Ascending aorta (tissue), 2 donors: ENCODE measurements at regions not wholly inside any gene's neighbourhood (a gene's known extent, or its start where the extent isn't known, plus 50 kb on each side); places are given as distances from the start of the nearest gene placed in this dataset.

ENCODE experiments used
- DNase-seq, 2 donors: peaks; one replicate each; pipeline ENCODE4 v3.0.0-alpha.2; 2019; ENCODE audit warnings: low spot score in 2 of 2
- H3K27ac ChIP-seq, 2 donors: fragments of 200-600 bp; sonication (generic); one replicate each; pipeline ENCODE4 v1.5.1; 2016 to 2017; ENCODE audit warnings: mild to moderate bottlenecking in 1 of 2
- H3K27me3 ChIP-seq: fragments of 200-600 bp; sonication (generic); one replicate; pipeline ENCODE4 v1.5.1; 2017
- H3K36me3 ChIP-seq, 2 donors: fragments of 200-600 bp; sonication (generic); one replicate each; pipeline ENCODE4 v1.5.1; 2016
- H3K4me1 ChIP-seq, 2 donors: fragments of 200-600 bp; sonication (generic); one replicate each; pipeline ENCODE4 v1.5.1; 2016 to 2017; ENCODE audit warnings: mild to moderate bottlenecking in 1 of 2
- H3K4me3 ChIP-seq, 2 donors: fragments of 200-600 bp; sonication (generic); one replicate each; pipeline ENCODE4 v1.5.1; 2016 to 2017; ENCODE audit warnings: mild to moderate bottlenecking in 1 of 2
- H3K9me3 ChIP-seq, 2 donors: fragments of 200-600 bp; sonication (generic); one replicate each; pipeline ENCODE4 v1.5.1; 2016
- intact Hi-C: fragments of 100-400 bp; cut with DNase I; formaldehyde crosslinking; loops from one replicate; pipeline ENCODE4 v1.15.1; 2023
- TF ChIP-seq, protein P1 (sequence below), 3 experiments: fragments of 200-600 bp in 2 of 3; fragments of 450-650 bp in 1 of 3; sonication (generic) in 2 of 3; IDR thresholded peaks; one replicate each; pipeline ENCODE4 v1.5.1; 2016 to 2019; ENCODE audit warnings: antibody characterized with exemption in 3 of 3, mild to moderate bottlenecking in 1 of 3, moderate library complexity in 1 of 3

DNA sequence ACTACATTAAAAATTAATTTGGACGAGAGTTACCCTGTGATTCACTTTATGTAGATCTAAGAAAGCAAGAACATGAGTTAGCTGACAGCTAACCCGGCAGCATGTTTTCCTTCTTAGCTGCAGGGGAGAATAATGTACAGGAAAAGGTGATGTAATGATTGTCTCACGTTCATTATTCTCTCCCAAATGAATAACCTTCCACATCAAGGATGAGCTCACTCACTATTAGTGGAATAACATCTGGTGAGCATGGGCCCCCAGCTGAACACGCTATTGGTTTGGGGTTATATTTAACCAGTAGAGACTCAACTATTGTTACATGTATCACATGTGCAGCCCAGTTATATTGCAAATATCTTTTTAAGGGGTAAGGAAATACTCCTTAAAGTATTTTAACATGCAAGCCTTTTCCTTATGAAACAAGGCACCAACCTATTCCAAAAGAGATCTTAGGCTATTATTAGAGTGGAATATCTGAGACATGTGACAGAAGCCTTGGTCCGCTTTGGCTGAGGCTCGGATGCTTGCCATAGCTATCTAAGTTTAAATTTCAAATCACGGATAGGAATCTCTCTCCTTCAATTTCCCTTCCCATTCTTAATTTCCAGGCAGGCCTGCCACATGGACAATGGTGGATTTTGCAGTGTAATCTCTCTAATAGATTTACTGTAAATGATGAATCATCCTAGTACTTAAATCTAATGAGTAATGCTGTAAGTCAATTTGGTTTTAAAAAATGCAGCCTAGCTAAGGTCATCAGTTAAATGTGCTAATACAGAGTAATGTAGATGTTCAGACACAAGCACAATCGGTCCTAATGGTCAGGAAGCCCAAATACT, 99.0 kb upstream of the OTUD4 start:
- Histone ChIP-seq H3K27me3 (no peaks in the 10 kb centered on the region), H3K4me1 (peaks cover 0 to 3% of the 10 kb centered on the region in 2 donors), H3K27ac (no peak overlapping the region), H3K9me3 (no peaks in the 10 kb centered on the region), H3K36me3 (no peaks in the 10 kb centered on the region), H3K4me3 (no peak overlapping the region)
- DNase-seq, result no peak
- TF ChIP-seq, protein P1, sequence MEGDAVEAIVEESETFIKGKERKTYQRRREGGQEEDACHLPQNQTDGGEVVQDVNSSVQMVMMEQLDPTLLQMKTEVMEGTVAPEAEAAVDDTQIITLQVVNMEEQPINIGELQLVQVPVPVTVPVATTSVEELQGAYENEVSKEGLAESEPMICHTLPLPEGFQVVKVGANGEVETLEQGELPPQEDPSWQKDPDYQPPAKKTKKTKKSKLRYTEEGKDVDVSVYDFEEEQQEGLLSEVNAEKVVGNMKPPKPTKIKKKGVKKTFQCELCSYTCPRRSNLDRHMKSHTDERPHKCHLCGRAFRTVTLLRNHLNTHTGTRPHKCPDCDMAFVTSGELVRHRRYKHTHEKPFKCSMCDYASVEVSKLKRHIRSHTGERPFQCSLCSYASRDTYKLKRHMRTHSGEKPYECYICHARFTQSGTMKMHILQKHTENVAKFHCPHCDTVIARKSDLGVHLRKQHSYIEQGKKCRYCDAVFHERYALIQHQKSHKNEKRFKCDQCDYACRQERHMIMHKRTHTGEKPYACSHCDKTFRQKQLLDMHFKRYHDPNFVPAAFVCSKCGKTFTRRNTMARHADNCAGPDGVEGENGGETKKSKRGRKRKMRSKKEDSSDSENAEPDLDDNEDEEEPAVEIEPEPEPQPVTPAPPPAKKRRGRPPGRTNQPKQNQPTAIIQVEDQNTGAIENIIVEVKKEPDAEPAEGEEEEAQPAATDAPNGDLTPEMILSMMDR (IDR thresholded peaks at IDR 0.05), result no peak
- intact Hi-C loops, result no loop called here

DNA sequence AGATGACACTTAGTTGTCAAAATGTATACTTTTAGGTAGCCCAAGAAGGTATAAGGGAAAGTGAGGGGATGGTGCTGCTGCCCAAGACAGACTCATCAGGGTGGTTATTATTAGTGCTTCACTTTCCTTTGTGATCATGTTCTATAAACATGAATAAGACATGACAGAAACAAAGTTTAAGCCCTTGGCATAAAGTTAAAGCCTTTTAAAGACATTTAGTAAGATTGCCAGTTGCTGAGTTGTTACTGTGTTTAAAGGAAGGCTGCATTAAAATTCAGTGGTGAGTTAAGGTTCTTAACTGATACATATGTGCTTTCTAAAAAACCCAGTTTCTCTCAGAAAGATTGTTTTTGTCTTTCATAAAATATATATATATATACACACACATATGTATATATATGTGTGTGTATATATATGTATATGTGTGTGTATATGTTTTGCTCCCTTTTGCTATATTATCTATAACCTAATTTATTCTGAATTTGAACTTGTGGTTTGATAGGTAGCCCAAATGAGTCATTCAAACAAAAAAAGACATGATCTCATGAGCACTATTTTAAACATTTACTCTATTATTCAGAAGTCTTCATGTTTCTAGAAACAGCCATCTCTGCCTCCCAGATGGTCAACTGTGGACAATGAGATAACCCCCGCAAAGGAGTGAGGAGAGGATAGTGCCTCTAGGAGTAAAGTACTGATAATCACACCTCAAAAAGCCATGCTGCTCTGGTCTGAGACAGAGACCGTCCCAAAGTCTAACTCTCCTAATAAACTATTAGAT, 98.1 kb upstream of the OTUD4 start:
- TF ChIP-seq, protein P1 (IDR thresholded peaks at IDR 0.05), result no peak
- DNase-seq, result no peak
- H3K36me3 ChIP-seq, result no peaks in the 10 kb centered on the region
- no peaks in the 10 kb centered on the region for H3K27me3 ChIP-seq
- no peak overlapping the region for H3K4me3 ChIP-seq
- no peak overlapping the region for H3K27ac ChIP-seq
- peaks cover 0 to 3% of the 10 kb centered on the region in 2 donors for H3K4me1 ChIP-seq
- H3K9me3 ChIP-seq, result no peaks in the 10 kb centered on the region
- intact Hi-C loops, result no loop called here

DNA sequence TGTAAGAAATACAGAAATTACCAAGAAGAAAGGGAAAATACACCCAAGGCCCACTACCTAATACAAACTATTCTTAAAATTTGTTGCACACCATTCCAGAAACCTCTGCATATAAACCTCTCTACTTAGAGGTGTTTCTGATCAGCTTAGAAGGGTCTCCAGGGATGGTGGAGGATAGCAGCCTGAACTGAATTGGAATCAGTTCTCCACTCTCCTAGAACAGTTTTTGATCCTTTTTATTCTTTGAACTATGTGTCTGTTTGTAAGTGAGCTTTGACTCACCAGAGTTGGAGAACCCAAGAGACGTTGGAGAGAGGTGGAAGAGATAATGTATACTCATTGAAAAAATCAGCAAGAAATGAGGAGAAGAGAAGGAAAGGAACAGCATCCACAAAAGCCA, 96.6 kb upstream of the OTUD4 start:
- no peak for DNase-seq
- H3K27ac ChIP-seq, result no peak overlapping the region
- intact Hi-C loops, result no loop called here
- peaks cover 0 to 3% of the 10 kb centered on the region in 2 donors for H3K4me1 ChIP-seq
- TF ChIP-seq, protein P1 (IDR thresholded peaks at IDR 0.05), result no peak
- H3K4me3 ChIP-seq, result no peak overlapping the region
- H3K27me3 ChIP-seq, result no peaks in the 10 kb centered on the region
- no peaks in the 10 kb centered on the region for H3K36me3 ChIP-seq
- H3K9me3 ChIP-seq, result no peaks in the 10 kb centered on the region

DNA sequence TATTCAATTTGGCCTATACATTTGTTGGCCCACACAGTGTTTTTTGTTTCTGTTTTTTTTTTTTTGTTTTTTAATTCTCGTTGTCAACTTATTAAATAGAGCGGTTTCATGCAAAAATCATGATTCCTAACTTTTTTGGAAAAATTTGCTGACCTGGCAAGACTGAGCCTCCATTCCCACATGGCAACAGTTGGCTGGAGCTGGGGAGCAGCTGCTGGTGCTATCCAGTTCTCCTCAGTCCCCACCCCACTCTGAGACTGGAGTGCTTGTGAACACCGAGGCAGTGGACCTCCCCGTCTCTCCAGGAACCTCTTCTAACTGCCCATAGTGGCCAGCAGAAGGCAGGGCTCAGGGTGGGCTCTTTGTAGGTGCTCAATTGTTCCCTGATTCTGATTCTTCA, 95.7 kb upstream of the OTUD4 start:
- no peaks in the 10 kb centered on the region for H3K36me3 ChIP-seq
- no peak overlapping the region for H3K4me3 ChIP-seq
- TF ChIP-seq, protein P1 (IDR thresholded peaks at IDR 0.05), result no peak
- H3K4me1 ChIP-seq, result peaks cover 0 to 3% of the 10 kb centered on the region in 2 donors
- no peaks in the 10 kb centered on the region for H3K27me3 ChIP-seq
- H3K27ac ChIP-seq, result no peak overlapping the region
- no peaks in the 10 kb centered on the region for H3K9me3 ChIP-seq
- no peak for DNase-seq
- intact Hi-C loops, result no loop called here

DNA sequence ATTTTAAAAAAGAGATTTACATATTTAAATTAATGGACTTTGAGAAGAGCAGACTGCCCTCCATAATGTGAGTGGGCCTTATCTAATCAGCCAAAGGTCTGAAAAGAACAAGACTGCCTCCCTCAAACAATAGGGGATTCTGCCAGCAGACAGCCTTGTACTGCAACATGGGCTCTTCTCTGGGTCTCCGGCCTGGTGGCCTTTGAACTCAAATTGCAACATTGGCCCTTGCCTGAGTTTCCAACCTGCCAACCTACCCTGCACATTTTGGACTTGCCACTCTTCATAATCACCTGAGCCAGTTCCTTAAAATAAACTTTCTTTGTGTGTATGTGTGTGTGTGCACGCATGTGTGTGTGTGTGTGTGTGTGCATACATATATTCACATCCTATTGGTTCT, 90.8 kb upstream of the OTUD4 start:
- Histone ChIP-seq H3K4me3 (no peak overlapping the region), H3K9me3 (no peaks in the 10 kb centered on the region), H3K4me1 (no peaks in the 10 kb centered on the region), H3K27ac (no peak overlapping the region), H3K36me3 (no peaks in the 10 kb centered on the region), H3K27me3 (no peaks in the 10 kb centered on the region)
- TF ChIP-seq, protein P1 (IDR thresholded peaks at IDR 0.05), result no peak
- DNase-seq, result no peak
- intact Hi-C loops, result no loop called here
